Hypothalamus (tissue), 51 donors: ENCODE measurements at regions not wholly inside any gene's neighbourhood (a gene's known extent, or its start where the extent isn't known, plus 50 kb on each side); places are given as distances from the start of the nearest gene placed in this dataset.
"Not testable (repeated sequence)": the region's sequence is repeated elsewhere in the genome, so short reads cannot be mapped to it uniquely, and the experiment has no call there.

Experiments used
- DNase-seq, 51 donors: peaks; one replicate each; lab custom pipeline; 2025; lab: John Stamatoyannopoulos, UW

- DNase-seq: no peak
Observed at GRCh38 chr6:115131709-115132490, 789.1 kb upstream of the HS3ST5 start.

- DNase-seq: not testable (repeated sequence)
Observed at GRCh38 chr6:115121513-115121912, 778.7 kb upstream of the HS3ST5 start.

GRCh38 chr6:115120391-115120790 lies 777.6 kb upstream of the HS3ST5 start:
- no peak for DNase-seq

GRCh38 chr6:115091461-115091860 lies 748.6 kb upstream of the HS3ST5 start:
- DNase-seq: no peak

- no peak for DNase-seq
Observed at GRCh38 chr6:115078555-115078954, 735.7 kb upstream of the HS3ST5 start.

- DNase-seq: no peak
Observed at GRCh38 chr6:115071962-115072361, 729.1 kb upstream of the HS3ST5 start.

GRCh38 chr6:115067690-115068447 lies 725.0 kb upstream of the HS3ST5 start:
- no peak for DNase-seq

- no peak for DNase-seq
Observed at GRCh38 chr6:115064680-115065079, 721.9 kb upstream of the HS3ST5 start.

GRCh38 chr6:115060581-115060980 lies 717.8 kb upstream of the HS3ST5 start:
- no peak for DNase-seq

GRCh38 chr6:115058414-115059211 lies 715.8 kb upstream of the HS3ST5 start:
- DNase-seq: no peak

- no peak for DNase-seq
Observed at GRCh38 chr6:115055579-115055978, 712.8 kb upstream of the HS3ST5 start.

- DNase-seq: not testable (repeated sequence)
Observed at GRCh38 chr6:115054242-115054641, 711.4 kb upstream of the HS3ST5 start.

GRCh38 chr6:115053169-115053860 lies 710.5 kb upstream of the HS3ST5 start:
- DNase-seq: no peak

- no peak for DNase-seq
Observed at GRCh38 chr6:115016593-115016992, 673.8 kb upstream of the HS3ST5 start.

GRCh38 chr6:115004982-115005381 lies 662.2 kb upstream of the HS3ST5 start:
- no peak for DNase-seq

- DNase-seq: no peak
Observed at GRCh38 chr6:115004204-115004603, 661.4 kb upstream of the HS3ST5 start.

- no peak for DNase-seq
Observed at GRCh38 chr6:115001731-115002350, 659.0 kb upstream of the HS3ST5 start.

GRCh38 chr6:115000736-115001135 lies 657.9 kb upstream of the HS3ST5 start:
- no peak for DNase-seq

GRCh38 chr6:114998492-114998891 lies 655.7 kb upstream of the HS3ST5 start:
- no peak for DNase-seq

- no peak for DNase-seq
Observed at GRCh38 chr6:114997813-114998292, 655.0 kb upstream of the HS3ST5 start.
